NCI-H524 treated with DMSO at 0.1 percent for 48 hours (cell line): ENCODE measurements at regions not wholly inside any gene's neighbourhood (a gene's known extent, or its start where the extent isn't known, plus 50 kb on each side); places are given as distances from the start of the nearest gene placed in this dataset.
"Not testable (repeated sequence)": the region's sequence is repeated elsewhere in the genome, so short reads cannot be mapped to it uniquely, and the experiment has no call there.

Experiments used
- DNase-seq: peaks from one replicate; lab custom pipeline; 2025; lab: John Stamatoyannopoulos, UW

DNA sequence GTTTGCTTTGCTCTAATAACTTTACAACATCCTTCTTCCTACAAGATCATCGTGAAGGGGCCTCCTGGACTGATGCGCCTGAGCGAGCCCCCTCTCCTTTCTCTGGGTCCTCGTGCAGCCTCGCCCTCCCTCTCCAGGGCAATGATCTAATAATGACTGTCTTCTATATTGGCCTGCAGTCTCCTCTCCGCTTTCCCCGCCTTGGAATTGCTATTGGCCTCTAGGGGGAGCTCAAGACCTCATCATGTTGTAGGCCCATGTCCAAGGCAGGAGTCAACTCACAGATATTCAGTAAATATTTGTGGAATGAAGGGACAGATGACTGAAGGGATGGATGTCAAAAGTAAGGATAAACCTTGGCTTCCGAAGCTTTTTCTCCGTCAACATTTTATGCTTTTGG, 1180.3 kb downstream of the TYW1 start:
- DNase-seq, result peak; percentile 45

DNA sequence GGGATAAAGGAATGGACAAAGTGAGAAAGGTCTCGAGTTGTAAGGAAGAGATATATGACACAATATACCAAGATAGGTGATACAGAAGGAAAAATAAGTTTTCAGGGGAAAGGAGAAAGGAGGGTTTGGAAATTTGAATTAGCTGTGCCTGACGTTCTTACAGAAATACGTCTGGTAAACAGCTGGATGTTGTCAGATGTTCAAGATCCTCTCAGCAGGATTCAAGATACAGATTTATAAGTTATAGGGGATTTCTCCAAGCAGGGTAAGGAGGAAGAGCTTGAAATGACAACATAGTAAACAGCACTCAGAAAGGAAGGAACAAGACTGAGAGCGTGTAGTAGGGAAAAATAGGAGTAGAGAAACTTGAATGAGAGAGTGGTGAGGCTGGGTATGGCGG, 1184.1 kb downstream of the TYW1 start:
- DNase-seq, result no peak

DNA sequence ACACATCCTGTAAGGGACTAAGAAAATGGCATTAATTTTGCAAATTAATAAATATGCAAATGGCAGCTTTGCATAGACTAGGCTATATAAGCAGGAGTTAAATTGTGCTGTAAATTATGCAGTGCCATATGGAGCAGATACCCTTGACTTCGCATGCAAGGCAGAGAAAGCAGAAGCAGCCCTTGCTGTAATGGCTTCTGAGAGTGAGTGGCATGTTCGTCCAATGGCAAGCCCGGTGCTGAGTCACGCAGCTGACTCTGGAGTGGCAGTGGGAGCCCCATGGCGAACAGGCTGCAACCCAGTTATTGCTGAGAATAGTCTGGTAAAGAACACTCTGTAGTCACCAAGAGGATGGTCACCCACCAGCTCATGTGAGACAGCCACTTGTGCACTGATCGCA, 1186.5 kb downstream of the TYW1 start:
- DNase-seq, result peak; percentile 55

DNA sequence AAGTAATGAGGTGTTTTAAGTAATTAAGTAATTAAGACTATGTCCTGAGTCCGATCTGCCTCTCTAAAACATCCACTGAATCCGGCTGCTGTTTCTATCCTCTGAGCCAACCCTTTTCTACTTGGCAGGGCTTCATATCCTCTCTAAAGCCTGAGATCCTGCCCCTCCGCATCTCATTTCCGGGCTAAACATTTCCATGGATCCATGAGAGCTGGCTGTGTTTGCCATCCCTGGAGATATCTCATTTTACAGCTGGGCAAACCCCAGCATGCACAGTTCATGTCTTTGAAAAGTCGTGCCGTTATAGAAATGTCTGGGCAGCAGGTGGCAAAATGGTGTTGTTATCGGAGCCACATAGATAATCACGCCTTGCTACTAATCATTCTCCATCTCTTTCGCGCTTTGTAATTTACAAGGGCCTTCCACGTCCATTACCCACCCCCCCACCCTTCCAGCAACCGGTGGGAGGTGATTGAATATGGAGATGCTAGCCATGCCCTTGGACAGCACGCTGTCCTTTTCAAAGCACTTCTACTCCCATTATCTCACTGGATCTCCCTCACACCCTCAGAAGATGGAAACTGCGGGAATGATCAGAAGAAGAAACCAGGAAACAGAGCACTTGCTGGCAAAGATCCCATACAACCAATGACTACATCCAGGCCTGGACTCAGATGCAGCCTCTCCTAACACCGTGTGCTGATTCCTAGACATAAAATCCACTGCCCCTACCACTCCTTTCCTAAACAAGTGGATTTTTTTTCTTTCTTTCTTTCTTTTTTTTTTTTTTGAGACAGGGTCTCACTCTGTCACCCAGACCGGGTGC, 1189.2 kb downstream of the TYW1 start:
- peak; percentile 66 for DNase-seq

DNA sequence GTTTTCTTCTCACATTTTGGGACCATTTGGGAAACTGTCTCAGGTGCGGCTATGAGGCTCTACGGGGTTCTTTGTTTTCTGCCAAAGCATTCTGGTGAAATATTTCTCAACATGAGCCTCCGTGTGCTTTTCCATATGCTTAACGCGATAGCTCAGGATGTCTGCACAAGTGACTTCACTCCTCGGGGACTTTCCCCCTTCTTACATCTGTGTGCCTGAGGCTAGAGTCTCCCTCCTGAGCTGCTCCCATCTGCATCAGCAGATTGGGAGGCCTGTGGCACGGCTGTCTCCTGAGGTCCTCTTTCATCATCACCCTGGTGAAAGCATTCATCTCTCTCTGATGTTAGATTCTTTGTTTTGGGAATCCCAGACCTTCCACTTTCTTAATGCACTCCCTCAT, 1190.9 kb downstream of the TYW1 start:
- DNase-seq, result peak; percentile 37

DNA sequence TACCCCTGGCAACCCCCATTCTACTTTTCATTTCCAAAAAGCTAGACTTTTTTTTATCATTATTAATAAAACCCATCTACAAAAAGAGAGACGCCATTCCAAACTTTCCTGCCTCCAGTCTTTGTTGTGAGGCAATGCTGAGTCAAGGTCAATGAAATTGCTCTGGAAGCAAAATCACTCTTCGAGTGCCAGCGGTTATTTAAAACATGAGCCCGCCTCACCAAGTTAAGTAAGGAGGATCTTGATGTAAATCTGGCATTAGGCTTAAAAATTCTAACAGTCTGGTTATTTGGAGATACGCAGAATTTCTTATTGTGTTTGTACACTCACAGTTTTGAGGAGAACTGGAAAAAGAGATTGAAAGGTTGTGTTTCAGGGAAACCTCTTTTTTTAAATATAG, 1196.3 kb downstream of the TYW1 start:
- no peak for DNase-seq

DNA sequence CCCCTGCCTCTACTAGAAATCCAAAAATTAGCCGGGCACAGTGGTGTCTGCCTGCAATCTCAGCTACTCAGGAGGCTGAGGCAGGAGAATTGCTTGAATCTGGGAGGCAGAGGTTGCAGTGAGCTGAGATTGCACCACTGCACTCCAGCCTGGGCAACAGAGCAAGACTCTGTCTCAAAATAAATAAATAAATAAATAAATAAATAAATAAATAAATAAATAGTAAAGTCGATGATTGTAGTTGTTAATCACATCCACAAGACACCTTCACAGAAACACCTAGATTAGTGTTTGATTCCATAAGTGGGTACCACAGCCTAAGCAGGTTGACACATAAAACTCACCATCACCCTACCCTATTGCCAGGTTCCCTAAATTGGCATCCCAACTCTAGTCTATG, 1199.0 kb downstream of the TYW1 start:
- DNase-seq, result not testable (repeated sequence)

DNA sequence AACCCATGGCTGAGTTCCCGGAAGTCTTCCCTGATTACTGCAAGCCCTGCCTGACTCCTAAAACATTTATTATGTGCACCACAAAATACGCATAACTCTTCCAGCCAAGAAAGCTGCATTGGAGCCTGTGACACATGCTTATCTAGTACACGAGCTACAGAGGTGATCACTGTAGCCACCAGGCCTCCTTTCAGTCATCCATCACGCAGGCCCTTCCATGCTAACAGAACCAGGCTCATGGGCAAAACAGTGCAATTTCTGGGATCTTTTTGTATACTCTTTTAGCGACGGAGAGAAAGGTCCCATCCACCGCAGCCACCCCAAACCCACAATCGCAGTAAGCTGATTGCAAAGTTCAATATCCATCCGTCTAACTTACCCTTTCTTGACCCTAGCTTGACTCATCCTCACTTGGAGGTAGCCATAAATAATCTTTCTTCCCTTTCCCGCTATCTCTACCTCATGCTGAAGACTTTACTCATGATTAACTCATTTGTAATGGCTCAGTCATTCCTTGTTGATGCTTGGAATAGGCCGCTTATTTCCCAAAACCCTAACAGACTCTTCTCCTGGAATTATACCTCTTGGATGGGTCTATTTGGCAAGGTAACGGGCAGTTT, 1203.5 kb downstream of the TYW1 start:
- DNase-seq, result no peak

DNA sequence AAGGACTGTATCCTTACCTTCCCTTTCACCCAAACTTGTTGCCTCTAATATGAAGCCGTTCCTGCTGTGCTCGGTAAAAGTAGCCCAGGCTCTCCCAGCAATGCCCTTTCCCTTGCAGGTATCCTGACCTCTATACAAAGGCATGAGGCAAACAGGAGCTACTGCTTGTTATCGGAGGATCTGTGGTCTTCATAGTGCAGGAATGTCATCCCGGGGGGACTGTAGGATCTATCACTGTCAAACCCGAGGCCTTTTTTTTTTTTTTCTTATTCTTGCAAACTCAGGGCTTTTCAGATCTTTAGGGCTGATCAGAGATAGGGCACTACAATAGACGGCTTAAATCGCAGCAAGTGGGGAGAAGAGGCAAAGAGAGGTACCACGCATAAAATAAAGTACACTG, 1206.6 kb downstream of the TYW1 start:
- no peak for DNase-seq

DNA sequence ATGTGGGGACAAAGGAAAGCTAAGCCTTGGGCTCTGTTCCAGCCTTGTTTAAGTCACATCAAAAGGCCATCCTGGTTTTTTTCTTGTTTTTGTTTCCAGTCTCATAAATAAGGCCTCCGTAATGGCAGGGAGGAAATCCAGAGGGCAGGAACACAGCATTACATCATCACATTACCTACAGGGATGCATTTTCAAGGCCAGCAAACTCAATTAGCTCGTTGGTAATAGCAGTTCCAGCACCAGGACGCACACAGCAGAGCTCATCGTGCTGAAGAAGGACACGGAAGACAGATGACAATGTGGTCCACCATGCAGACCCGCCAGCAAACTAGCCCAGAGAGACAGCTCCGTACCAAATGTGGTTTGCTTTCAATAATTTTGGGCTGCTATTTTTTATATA, 1209.2 kb downstream of the TYW1 start:
- DNase-seq, result no peak

DNA sequence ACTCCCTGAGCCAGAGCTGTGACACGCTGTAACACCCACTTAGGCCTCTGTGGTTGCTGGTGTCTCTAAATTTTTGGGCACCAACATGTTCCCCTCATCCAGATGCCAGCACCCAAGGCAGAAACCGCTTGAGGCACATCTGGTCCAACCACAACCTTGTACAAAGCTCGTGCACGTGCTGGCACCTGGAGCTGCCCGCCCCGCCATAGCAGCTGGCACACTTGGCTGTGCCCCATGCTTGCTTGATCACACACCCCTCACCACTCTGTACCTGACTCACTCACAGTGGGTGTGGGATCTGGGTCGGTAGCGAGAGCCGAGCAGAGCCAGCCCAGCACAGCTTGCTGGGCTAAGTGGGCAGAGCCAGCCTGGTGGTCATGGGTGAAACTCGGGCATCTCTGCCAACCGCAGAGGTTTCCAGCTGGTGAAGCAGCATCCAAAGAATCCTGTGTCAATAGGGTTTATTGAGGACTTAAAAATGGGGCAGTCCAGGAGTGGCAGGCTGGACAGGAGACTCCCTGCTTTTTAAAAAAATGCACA, 1210.4 kb downstream of the TYW1 start:
- DNase-seq, result no peak

DNA sequence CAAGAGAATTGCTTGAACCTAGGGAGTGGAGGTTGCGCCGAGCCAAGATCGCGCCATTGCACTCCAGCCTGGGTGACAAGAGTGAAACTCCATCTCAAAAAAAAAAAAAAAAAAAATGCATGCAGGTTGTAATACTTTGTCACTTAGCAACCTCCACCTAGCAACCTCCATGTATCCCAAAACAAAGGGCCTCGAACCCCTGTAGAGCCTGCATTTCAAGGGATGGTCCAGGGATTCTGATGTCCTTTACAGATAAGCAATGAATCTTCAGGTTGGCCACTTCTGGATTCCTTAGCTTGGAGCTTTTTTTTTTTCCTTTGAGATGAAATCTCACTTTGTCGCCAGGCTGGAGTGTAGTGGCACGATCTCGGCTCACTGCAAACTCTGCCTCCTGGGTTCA, 1211.0 kb downstream of the TYW1 start:
- no peak for DNase-seq

DNA sequence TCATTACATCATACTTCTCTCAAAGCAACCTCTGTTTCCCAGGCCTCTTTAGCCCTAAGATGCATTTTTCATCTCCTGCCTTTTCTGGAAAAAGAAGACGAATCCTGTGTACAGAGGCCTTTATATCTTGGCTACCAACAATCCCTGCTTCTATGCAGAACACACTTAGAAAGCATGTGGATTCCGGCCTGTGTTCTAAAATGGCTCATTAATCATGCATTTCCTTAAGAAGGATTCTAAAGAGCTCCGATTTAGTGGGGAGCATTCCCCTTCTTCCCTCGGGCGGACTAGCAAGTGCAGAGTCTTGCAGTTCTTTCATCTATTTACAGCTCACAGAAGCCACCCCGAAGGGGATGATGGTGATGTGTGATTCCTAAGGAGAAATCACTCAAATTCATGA, 1212.9 kb downstream of the TYW1 start:
- no peak for DNase-seq

DNA sequence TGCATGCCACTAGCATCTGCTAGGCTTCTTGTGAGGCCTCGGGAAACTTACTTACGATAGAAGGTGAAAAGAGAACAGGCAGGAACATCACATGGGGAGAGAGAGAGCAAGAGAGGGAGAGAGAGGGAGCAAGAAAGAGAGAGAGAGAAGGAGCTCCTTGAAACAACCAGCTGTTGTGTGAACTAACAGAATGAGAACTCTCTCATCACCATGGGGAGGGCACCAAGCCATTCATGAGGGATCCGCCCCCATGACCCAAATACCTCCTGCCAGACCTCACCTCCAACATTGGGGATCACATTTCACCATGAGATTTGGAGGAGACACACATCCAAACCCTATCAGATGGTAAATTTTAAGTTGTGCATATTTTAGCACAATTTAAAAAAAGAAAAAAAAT, 1217.2 kb downstream of the TYW1 start:
- no peak for DNase-seq

DNA sequence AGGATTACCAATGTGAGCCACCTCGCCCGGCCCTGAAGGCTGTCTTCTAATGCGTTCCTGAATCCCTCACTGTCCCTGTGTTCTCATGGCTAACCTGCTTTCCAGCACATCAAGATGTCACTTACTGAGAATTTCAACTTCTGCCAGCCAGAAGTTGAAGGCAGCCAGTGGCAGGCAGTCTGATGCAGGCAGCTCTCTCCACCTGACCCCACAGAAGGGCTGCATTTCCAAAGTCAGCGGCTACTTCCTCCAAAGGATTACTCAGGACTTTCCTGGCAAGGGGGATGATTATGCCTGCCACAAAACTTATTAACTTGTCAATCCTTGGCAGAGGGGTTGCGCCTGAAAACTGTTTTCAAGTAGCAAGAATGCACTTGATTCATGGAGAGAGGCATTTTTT, 1219.4 kb downstream of the TYW1 start:
- DNase-seq, result no peak

DNA sequence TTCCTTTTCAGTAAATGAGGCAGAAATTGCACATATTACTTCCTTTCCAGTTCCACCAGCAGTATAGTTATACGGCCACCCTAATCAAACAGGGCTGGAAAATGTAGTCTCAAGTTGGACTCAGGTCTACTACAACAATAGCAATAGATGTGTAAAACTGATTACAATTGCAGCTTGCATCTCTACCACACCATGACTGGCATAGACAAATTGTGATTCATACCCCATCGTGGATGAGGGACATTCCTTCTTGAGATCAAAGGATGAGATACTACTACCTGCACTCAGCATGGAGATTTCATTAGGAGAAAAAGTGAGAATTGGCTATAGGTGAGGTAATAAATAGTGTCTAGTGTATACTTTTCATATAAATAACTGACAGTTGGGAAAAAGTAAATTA, 1220.8 kb downstream of the TYW1 start:
- no peak for DNase-seq

DNA sequence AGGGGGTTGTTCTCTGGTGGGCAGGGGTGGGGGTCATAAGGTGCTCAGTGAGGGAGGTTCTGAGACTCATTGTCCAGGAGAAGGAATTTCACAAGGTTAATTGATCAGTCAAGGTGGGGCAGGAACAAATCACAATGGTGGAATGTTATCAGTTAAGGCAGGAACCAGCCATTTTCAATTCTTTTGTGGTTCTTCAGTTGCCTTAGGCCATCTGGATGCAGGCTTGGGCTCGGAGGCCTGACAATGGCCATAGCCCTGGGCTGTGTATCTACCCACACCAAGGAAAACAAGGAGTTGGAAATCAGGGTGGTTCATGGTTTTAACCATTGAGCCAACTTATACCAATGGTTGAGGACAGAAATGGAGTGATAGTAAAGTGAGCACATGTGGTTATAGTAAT, 1221.8 kb downstream of the TYW1 start:
- no peak for DNase-seq

DNA sequence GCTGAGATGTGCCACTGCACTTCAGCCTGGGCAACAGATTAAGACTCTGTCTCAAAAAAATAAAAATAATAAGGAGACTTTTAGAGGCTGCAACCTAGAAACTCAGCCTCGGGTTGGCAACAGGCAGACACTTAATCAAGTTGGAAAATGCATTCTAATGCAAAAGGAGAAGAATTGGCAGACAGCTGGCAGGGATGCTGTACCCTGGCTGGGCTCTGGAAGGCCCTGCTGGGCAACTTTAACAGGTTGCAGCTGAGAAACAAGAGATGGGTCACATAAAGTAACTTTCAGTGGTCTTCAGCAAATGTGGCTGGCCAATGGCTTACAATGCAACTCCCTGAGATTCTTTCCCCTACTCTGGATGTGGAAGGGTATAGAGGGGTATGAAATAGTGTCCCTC, 1225.7 kb downstream of the TYW1 start:
- no peak for DNase-seq

DNA sequence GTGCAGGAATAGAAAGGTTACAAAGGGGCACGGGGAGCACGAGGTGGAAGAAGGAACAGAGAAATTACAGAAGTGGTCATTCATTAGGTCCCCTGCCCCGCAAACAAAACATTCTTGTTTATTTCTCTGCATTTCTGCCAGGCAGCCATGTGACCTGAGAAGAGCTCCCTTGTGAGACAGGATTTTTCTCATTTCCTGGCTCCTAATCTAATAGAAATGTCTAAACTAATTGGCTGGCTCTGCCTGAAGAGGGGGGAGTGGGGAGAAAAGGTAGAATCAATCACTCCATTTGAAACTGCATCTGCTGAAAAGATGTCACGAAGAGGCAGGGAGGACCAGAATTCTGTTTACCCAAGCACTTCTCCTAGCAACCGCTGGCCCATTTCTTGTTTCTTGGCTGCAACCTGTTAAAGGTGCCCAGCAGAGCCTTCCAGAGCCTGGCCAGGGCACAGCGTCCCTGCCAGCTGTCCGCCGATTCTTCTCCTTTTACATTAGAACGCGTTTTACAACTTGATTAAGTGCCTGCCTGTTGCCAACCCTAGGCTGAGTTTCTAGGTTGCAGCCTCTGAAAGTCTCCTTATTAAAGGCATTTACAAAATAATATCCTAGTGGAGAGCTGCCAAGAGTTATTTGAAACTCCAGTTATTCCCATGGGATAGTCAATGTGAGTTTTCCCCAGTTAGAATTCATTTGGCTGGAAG, 1227.6 kb downstream of the TYW1 start:
- peak; percentile 51 for DNase-seq

DNA sequence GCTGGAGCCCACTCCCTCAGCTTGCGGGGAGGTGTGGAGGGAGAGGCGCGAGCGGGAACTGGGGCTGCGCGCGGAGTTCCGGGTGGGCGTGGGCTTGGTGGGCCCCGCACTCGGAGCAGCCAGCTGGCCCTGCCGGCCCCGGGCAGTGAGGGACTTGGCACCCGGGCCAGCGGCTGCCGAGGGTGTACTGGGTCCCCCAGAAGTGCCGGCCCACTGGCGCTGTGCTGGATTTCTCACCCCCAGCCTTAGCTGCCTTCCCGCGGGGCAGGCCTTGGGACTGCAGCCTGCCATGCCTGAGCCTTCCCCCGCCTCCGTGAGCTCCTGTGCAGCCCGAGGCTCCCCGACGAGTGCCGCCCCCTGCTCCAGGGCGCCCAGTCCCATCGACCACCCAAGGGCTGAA, 1234.4 kb downstream of the TYW1 start:
- DNase-seq, result not testable (repeated sequence)

DNA sequence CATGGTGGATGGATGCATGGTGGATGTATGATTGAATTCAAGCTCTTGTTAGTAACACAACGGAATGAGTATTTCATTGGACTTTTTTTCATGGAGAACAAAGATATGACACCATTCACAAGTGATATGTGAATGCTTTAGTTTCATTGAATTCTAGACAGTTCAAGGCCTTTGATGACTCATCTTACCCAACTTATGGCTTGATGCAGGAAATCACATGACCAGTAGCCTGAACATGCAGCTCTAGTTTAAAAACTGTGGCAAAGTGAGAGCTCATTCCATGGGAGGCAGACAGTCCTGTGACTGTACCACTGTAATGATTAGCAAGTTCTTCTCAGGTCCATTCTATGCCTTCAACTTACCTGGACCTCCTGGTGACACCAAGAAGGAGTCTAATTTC, 1239.3 kb downstream of the TYW1 start:
- DNase-seq, result no peak

DNA sequence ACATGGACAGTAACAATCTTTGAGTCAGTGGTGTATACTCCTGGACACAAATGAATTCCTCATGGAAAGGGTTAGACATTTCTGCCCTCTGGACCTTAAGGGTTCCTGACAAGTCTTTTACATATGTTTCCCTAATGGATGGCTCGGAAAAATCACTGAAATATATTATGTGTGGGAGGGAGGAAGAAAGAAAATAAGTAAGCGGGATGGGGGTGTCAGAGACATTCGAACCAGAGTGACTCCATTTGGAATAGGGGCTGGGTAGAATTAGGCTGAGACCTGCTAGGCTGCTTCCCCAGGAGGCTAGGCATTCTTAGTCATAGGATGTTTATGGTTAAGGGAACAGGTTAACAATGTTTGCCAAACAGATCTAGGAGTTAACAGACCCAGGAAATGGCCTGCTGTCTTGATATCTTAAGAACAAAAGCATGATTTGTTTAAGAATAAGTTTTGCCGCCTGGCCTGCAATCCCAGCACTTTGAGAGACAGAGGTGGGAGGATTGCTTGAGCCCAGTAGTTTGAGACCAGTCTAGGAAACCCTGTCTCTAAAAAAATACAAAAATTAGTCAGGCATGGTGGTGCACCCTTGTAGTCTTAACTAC, 1241.7 kb downstream of the TYW1 start:
- no peak for DNase-seq

DNA sequence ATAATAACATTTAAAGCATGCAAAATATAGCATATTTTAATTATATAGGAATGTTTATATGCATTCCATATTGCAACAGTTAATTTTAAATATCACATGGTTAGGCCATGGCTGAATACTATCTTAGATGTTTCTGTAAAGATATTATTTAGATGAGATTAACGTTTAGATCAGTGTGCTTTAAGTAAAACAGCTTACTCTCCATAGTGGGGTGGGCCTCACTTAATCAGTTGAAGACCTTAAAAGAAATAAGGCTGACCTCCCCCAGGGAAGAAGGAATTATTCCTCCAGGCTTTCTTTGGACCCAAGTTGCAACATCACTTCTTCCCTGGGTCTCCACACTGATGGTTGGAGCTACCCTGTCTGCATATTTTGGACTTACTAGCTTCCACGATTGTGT, 1246.5 kb downstream of the TYW1 start:
- no peak for DNase-seq
